BE2C (cell line): ENCODE measurements at regions not wholly inside any gene's neighbourhood (a gene's known extent, or its start where the extent isn't known, plus 50 kb on each side); places are given as distances from the start of the nearest gene placed in this dataset.
"Not testable (repeated sequence)": the region's sequence is repeated elsewhere in the genome, so short reads cannot be mapped to it uniquely, and the experiment has no call there.

Experiments
- DNase-seq: peaks from one replicate; pipeline ENCODE4 v3.0.0-alpha.2; 2020
- H3K27me3 ChIP-seq: fragments of 250-450 bp; sonication (Bioruptor Pico); 2 replicates; pipeline ENCODE4 v1.5.1; 2020; ENCODE audit warnings: mild to moderate bottlenecking
- H3K36me3 ChIP-seq: fragments of 250-450 bp; sonication (Bioruptor Pico); 2 replicates; pipeline ENCODE4 v1.5.1; 2020; ENCODE audit warnings: mild to moderate bottlenecking
- H3K4me1 ChIP-seq: fragments of 250-450 bp; sonication (Bioruptor Pico); 2 replicates; pipeline ENCODE4 v1.5.1; 2020
- H3K4me3 ChIP-seq: 2 replicates; pipeline ENCODE4 v1.5.1; 2011; ENCODE audit warnings: low read depth, low read length
- H3K9me3 ChIP-seq: fragments of 250-450 bp; sonication (Bioruptor Pico); 2 replicates; pipeline ENCODE4 v1.5.1; 2020
- TF ChIP-seq, protein P1 (sequence below): IDR thresholded peaks from 2 replicates; pipeline ENCODE4 v1.5.1; 2012; ENCODE audit warnings: mild to moderate bottlenecking, low read depth, low read length

GRCh38 chr9:71509054-71509453 lies 259.3 kb downstream of the CEMIP2 start:
- no peaks in the 10 kb centered on the region; the same call in 1 of the 2 replicates for H3K27me3 ChIP-seq
- no peaks in the 10 kb centered on the region for H3K4me1 ChIP-seq
- TF ChIP-seq, protein P1, sequence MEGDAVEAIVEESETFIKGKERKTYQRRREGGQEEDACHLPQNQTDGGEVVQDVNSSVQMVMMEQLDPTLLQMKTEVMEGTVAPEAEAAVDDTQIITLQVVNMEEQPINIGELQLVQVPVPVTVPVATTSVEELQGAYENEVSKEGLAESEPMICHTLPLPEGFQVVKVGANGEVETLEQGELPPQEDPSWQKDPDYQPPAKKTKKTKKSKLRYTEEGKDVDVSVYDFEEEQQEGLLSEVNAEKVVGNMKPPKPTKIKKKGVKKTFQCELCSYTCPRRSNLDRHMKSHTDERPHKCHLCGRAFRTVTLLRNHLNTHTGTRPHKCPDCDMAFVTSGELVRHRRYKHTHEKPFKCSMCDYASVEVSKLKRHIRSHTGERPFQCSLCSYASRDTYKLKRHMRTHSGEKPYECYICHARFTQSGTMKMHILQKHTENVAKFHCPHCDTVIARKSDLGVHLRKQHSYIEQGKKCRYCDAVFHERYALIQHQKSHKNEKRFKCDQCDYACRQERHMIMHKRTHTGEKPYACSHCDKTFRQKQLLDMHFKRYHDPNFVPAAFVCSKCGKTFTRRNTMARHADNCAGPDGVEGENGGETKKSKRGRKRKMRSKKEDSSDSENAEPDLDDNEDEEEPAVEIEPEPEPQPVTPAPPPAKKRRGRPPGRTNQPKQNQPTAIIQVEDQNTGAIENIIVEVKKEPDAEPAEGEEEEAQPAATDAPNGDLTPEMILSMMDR = no peak
- H3K9me3 ChIP-seq = no peaks in the 10 kb centered on the region
- no peaks in the 10 kb centered on the region for H3K36me3 ChIP-seq
- no peak overlapping the region for H3K4me3 ChIP-seq
- no peak for DNase-seq

GRCh38 chr9:71508141-71508540 lies 260.2 kb downstream of the CEMIP2 start:
- not testable (repeated sequence) for DNase-seq, H3K4me3 ChIP-seq, H3K9me3 ChIP-seq, H3K4me1 ChIP-seq, H3K36me3 ChIP-seq, H3K27me3 ChIP-seq

- no peaks in the 10 kb centered on the region; the same call in 1 of the 2 replicates for H3K27me3 ChIP-seq
- no peaks in the 10 kb centered on the region for H3K36me3 ChIP-seq
- no peak overlapping the region for H3K4me3 ChIP-seq
- TF ChIP-seq, protein P1 = no peak
- H3K4me1 ChIP-seq = no peaks in the 10 kb centered on the region
- DNase-seq = no peak
- H3K9me3 ChIP-seq = no peaks in the 10 kb centered on the region
These were observed 261.5 kb downstream of the CEMIP2 start for GRCh38 chr9:71506821-71507220.

- Histone ChIP-seq H3K4me1 (no peaks in the 10 kb centered on the region), H3K9me3 (no peaks in the 10 kb centered on the region)
These were observed 263.7 kb downstream of the CEMIP2 start for GRCh38 chr9:71504636-71505035.

GRCh38 chr9:71498691-71499090 lies 269.6 kb downstream of the CEMIP2 start:
- no peak for DNase-seq
- H3K4me1 ChIP-seq = no peaks in the 10 kb centered on the region
- TF ChIP-seq, protein P1 = no peak
- no peaks in the 10 kb centered on the region for H3K27me3 ChIP-seq
- H3K36me3 ChIP-seq = no peaks in the 10 kb centered on the region
- no peak overlapping the region for H3K4me3 ChIP-seq
- H3K9me3 ChIP-seq = no peaks in the 10 kb centered on the region

More at GRCh38 chr9:71504636-71505035, 263.7 kb downstream of the CEMIP2 start:
- no peaks in the 10 kb centered on the region for H3K36me3 ChIP-seq
- TF ChIP-seq, protein P1 = no peak
- DNase-seq = no peak
- no peaks in the 10 kb centered on the region; the same call in 1 of the 2 replicates for H3K27me3 ChIP-seq
- H3K4me3 ChIP-seq = no peak overlapping the region

- TF ChIP-seq, protein P1 = no peak
- no peak for DNase-seq
These were observed 277.5 kb downstream of the CEMIP2 start for GRCh38 chr9:71490810-71491209.

GRCh38 chr9:71487061-71487460 lies 281.3 kb downstream of the CEMIP2 start:
- DNase-seq = no peak
- TF ChIP-seq, protein P1 = no peak
- peaks cover 5% of the 10 kb centered on the region; the same call in 1 of the 2 replicates for H3K27me3 ChIP-seq
- H3K4me3 ChIP-seq = no peak overlapping the region
- no peaks in the 10 kb centered on the region for H3K9me3 ChIP-seq
- H3K4me1 ChIP-seq = no peaks in the 10 kb centered on the region; the same call in 1 of the 2 replicates
- no peaks in the 10 kb centered on the region for H3K36me3 ChIP-seq

More at GRCh38 chr9:71490810-71491209, 277.5 kb downstream of the CEMIP2 start:
- Histone ChIP-seq H3K4me1 (no peaks in the 10 kb centered on the region), H3K4me3 (no peak overlapping the region), H3K36me3 (no peaks in the 10 kb centered on the region), H3K27me3 (no peaks in the 10 kb centered on the region), H3K9me3 (no peaks in the 10 kb centered on the region)
